ENCODE measurements at regions not wholly inside any gene's neighbourhood (a gene's known extent, or its start where the extent isn't known, plus 50 kb on each side); places are given as distances from the start of the nearest gene placed in this dataset.

- no peak overlapping the region for H3K4me3 ChIP-seq (ENCODE audit: control insufficient read depth, low read depth, low read length)
- DNase-seq (ENCODE audit: low read depth): no peak
- TF ChIP-seq, protein P1, sequence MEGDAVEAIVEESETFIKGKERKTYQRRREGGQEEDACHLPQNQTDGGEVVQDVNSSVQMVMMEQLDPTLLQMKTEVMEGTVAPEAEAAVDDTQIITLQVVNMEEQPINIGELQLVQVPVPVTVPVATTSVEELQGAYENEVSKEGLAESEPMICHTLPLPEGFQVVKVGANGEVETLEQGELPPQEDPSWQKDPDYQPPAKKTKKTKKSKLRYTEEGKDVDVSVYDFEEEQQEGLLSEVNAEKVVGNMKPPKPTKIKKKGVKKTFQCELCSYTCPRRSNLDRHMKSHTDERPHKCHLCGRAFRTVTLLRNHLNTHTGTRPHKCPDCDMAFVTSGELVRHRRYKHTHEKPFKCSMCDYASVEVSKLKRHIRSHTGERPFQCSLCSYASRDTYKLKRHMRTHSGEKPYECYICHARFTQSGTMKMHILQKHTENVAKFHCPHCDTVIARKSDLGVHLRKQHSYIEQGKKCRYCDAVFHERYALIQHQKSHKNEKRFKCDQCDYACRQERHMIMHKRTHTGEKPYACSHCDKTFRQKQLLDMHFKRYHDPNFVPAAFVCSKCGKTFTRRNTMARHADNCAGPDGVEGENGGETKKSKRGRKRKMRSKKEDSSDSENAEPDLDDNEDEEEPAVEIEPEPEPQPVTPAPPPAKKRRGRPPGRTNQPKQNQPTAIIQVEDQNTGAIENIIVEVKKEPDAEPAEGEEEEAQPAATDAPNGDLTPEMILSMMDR (IDR thresholded peaks at IDR 0.05; ENCODE audit: control insufficient read depth, insufficient read depth, low read depth, low read length, missing control alignments): no peak
Measured at GRCh38 chr5:96285823-96286222, 147.2 kb downstream of the PCSK1 start.

DNA sequence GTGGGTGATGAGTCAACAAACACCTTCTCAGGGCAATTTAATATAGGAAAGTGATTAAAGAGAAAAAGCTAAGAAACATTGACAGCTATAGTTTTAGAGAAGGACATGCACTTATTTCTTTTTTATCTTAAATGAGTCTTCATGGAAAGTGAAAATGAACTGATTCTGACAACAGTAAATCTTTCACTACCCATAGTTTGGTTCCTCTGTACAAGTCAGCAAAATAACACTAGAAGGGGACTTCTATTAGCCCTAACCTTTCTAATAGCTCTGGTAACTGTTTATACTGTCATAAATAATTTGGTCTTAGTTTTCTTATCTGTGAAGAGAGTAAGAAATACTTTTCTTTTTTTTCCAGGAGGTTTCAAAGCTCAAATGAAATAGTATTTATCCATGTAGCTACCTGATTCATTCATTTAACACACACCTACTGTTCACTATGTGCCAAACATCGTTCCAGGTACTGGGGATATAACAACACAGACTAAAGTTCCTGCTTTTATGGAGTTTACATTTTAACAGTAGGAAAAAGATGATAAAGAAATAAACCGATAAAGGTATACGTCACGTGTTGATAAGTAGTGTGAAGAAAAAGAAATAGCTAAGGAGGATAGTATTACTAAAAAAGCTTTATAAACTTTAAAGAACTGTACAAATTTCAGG, 148.2 kb downstream of the PCSK1 start:
- DNase-seq (ENCODE audit: low read depth): no peak
- TF ChIP-seq, protein P1 (IDR thresholded peaks at IDR 0.05; ENCODE audit: control insufficient read depth, insufficient read depth, low read depth, low read length, missing control alignments): no peak
- no peak overlapping the region for H3K4me3 ChIP-seq (ENCODE audit: control insufficient read depth, low read depth, low read length)

DNA sequence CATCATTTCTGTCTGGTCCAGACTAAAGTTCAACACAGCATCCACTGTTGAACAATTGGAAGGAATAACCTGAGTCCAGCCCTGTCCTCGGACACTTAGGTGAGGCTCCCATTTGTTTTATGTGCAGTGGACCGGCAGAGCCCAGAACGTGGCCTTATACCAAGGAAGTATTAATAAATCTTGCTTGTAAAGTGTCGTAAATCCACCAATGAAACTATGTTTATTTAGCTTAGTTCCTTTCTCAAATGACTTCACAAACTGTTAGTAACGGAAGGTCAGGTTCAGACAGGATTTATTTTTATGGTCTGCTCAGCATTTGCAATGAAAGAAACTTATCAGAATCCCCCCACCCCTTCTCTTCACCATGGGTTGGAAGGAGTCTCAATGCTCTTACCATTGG, 149.5 kb downstream of the PCSK1 start:
- no peak for DNase-seq (ENCODE audit: low read depth)
- TF ChIP-seq, protein P1 (IDR thresholded peaks at IDR 0.05; ENCODE audit: control insufficient read depth, insufficient read depth, low read depth, low read length, missing control alignments): no peak
- H3K4me3 ChIP-seq (ENCODE audit: control insufficient read depth, low read depth, low read length): no peak overlapping the region

DNA sequence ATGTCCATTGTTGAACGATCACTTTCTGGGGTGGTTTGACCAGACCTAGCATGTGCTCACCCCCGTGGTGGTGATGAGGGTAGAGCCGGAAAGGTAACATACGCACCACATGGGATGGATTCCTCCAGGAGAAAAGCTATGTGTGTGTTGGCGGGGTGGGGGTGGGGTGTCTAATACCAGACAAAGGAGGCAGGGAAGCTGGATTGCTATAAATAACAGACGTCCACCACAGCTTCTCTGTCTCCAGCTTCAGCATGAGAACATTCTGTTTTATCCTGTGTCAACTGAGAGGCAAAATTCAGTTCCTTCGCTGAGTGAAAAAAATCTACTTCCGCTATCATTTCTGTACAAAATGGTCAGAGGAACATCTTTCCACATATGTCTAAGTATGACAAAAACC, 151.0 kb downstream of the PCSK1 start:
- H3K4me3 ChIP-seq (ENCODE audit: control insufficient read depth, low read depth, low read length): no peak overlapping the region
- DNase-seq (ENCODE audit: low read depth): no peak
- TF ChIP-seq, protein P1 (IDR thresholded peaks at IDR 0.05; ENCODE audit: control insufficient read depth, insufficient read depth, low read depth, low read length, missing control alignments): no peak

- no peak overlapping the region for H3K4me3 ChIP-seq (ENCODE audit: control insufficient read depth, low read depth, low read length)
- TF ChIP-seq, protein P1 (IDR thresholded peaks at IDR 0.05; ENCODE audit: control insufficient read depth, insufficient read depth, low read depth, low read length, missing control alignments): no peak
- no peak for DNase-seq (ENCODE audit: low read depth)
Measured at GRCh38 chr5:96280946-96281393, 152.1 kb downstream of the PCSK1 start.

GRCh38 chr5:96279801-96280542, 153.1 kb downstream of the PCSK1 start:
- TF ChIP-seq, protein P1 (IDR thresholded peaks at IDR 0.05; ENCODE audit: control insufficient read depth, insufficient read depth, low read depth, low read length, missing control alignments): no peak
- H3K4me3 ChIP-seq (ENCODE audit: control insufficient read depth, low read depth, low read length): no peak overlapping the region
- DNase-seq (ENCODE audit: low read depth): no peak

Measured in AG09309 (cell line).